GM21529 (cell line): ENCODE measurements at regions not wholly inside any gene's neighbourhood (a gene's known extent, or its start where the extent isn't known, plus 50 kb on each side); places are given as distances from the start of the nearest gene placed in this dataset.

Source experiments
- ATAC-seq: cut with Tn5 transposase; IDR thresholded peaks from one replicate; pipeline ENCODE4 v1.9.1; 2021; ENCODE audit not compliant: unreplicated experiment

- no peak for ATAC-seq
Measured at GRCh38 chr12:88953029-88953586, 372.8 kb upstream of the KITLG start.

GRCh38 chr12:88952562-88952942 lies 372.3 kb upstream of the KITLG start:
- no peak for ATAC-seq

GRCh38 chr12:88951860-88952561 lies 371.7 kb upstream of the KITLG start:
- no peak for ATAC-seq

- no peak for ATAC-seq
Measured at GRCh38 chr12:88951177-88951576, 370.9 kb upstream of the KITLG start.

- ATAC-seq = no peak
Measured at GRCh38 chr12:88947486-88948043, 367.3 kb upstream of the KITLG start.

GRCh38 chr12:88946372-88946997 lies 366.2 kb upstream of the KITLG start:
- no peak for ATAC-seq

- ATAC-seq = no peak
Measured at GRCh38 chr12:88945051-88945732, 364.9 kb upstream of the KITLG start.

GRCh38 chr12:88944397-88944796 lies 364.1 kb upstream of the KITLG start:
- no peak for ATAC-seq

GRCh38 chr12:88940854-88941253 lies 360.6 kb upstream of the KITLG start:
- no peak for ATAC-seq

- ATAC-seq = no peak
Measured at GRCh38 chr12:88935856-88936255, 355.6 kb upstream of the KITLG start.

- ATAC-seq = no peak
Measured at GRCh38 chr12:88934163-88934747, 354.0 kb upstream of the KITLG start.

- ATAC-seq = no peak
Measured at GRCh38 chr12:88932457-88932856, 352.2 kb upstream of the KITLG start.

GRCh38 chr12:88931598-88931997 lies 351.3 kb upstream of the KITLG start:
- ATAC-seq = no peak

GRCh38 chr12:88925454-88925853 lies 345.2 kb upstream of the KITLG start:
- no peak for ATAC-seq

GRCh38 chr12:88924162-88924561 lies 343.9 kb upstream of the KITLG start:
- ATAC-seq = no peak

- ATAC-seq = no peak
Measured at GRCh38 chr12:88923631-88924030, 343.4 kb upstream of the KITLG start.

GRCh38 chr12:88922816-88923215 lies 342.5 kb upstream of the KITLG start:
- ATAC-seq = no peak

GRCh38 chr12:88921890-88922532 lies 341.7 kb upstream of the KITLG start:
- no peak for ATAC-seq

- no peak for ATAC-seq
Measured at GRCh38 chr12:88921434-88921833, 341.2 kb upstream of the KITLG start.

- ATAC-seq = no peak
Measured at GRCh38 chr12:88918161-88918560, 337.9 kb upstream of the KITLG start.

- ATAC-seq = no peak
Measured at GRCh38 chr12:88914967-88915366, 334.7 kb upstream of the KITLG start.
